GM12878 (cell line): ENCODE measurements at regions not wholly inside any gene's neighbourhood (a gene's known extent, or its start where the extent isn't known, plus 50 kb on each side); places are given as distances from the start of the nearest gene placed in this dataset.

ENCODE experiments used
- FOS ChIP-seq: IDR thresholded peaks from 3 replicates; pipeline ENCODE4 v1.6.1; 2011; ENCODE audit warnings: borderline replicate concordance; ENCODE audit not compliant: insufficient read length; ENCODE audit errors: extremely low read depth
- POLR2A ChIP-seq: IDR thresholded peaks from 2 replicates; pipeline ENCODE4 v1.6.1; 2011; ENCODE audit warnings: low read depth, mild to moderate bottlenecking, low read length
- SPI1 ChIP-seq: IDR thresholded peaks from 2 replicates; pipeline ENCODE4 v1.6.1; 2011; ENCODE audit warnings: low read depth, mild to moderate bottlenecking, low read length, moderate library complexity, borderline replicate concordance; ENCODE audit not compliant: insufficient read depth
- TF ChIP-seq, protein P1 (sequence below), 3 experiments: IDR thresholded peaks in 2 of 3; conservative IDR thresholded peaks in 1 of 3; 2 replicates each; pipeline ENCODE4 v1.5.1; 2011; ENCODE audit warnings: low read depth in 3 of 3, low read length in 3 of 3, mild to moderate bottlenecking in 3 of 3, control low read depth in 2 of 3, moderate library complexity in 2 of 3, inconsistent platforms in 1 of 3, mixed read lengths in 1 of 3; ENCODE audit not compliant: control insufficient read depth in 2 of 3, insufficient read depth in 1 of 3; ENCODE audit errors: extremely low read depth in 1 of 3
- TF ChIP-seq, protein P2 (sequence below): IDR thresholded peaks from 2 replicates; pipeline ENCODE4 v1.6.1; 2012; ENCODE audit warnings: mild to moderate bottlenecking, low read depth, low read length

DNA sequence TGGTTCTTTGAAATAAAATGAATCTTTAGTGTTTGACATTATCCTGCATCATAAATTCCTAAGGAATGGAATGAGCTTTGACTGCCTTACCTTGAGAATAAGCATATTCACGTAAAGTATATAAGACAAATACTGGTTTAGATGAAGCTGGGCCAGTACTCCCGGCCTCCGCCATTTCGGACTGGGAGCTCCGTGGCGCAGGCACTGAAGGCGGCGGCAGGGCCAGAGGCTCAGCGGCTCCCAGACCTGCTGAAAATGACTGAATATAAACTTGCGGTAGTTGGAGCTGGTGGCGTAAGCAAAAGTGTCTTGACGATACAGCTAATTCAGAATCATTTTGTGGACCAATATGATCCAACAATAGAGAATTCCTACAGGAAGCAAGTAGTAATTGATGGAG lies 76.2 kb upstream of the FAM83B start:
- TF ChIP-seq FOS (no peak), POLR2A (no peak), SPI1 (no peak)
- TF ChIP-seq, protein P1, sequence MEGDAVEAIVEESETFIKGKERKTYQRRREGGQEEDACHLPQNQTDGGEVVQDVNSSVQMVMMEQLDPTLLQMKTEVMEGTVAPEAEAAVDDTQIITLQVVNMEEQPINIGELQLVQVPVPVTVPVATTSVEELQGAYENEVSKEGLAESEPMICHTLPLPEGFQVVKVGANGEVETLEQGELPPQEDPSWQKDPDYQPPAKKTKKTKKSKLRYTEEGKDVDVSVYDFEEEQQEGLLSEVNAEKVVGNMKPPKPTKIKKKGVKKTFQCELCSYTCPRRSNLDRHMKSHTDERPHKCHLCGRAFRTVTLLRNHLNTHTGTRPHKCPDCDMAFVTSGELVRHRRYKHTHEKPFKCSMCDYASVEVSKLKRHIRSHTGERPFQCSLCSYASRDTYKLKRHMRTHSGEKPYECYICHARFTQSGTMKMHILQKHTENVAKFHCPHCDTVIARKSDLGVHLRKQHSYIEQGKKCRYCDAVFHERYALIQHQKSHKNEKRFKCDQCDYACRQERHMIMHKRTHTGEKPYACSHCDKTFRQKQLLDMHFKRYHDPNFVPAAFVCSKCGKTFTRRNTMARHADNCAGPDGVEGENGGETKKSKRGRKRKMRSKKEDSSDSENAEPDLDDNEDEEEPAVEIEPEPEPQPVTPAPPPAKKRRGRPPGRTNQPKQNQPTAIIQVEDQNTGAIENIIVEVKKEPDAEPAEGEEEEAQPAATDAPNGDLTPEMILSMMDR (IDR thresholded peaks at IDR 0.05 in 2 of 3, conservative IDR thresholded peaks at IDR 0.05 in 1 of 3; ENCODE audit: control insufficient read depth in 2 of 3, extremely low read depth in 1 of 3, insufficient read depth in 1 of 3, low read depth in 3 of 3, low read length in 3 of 3): no peak
- TF ChIP-seq, protein P2, sequence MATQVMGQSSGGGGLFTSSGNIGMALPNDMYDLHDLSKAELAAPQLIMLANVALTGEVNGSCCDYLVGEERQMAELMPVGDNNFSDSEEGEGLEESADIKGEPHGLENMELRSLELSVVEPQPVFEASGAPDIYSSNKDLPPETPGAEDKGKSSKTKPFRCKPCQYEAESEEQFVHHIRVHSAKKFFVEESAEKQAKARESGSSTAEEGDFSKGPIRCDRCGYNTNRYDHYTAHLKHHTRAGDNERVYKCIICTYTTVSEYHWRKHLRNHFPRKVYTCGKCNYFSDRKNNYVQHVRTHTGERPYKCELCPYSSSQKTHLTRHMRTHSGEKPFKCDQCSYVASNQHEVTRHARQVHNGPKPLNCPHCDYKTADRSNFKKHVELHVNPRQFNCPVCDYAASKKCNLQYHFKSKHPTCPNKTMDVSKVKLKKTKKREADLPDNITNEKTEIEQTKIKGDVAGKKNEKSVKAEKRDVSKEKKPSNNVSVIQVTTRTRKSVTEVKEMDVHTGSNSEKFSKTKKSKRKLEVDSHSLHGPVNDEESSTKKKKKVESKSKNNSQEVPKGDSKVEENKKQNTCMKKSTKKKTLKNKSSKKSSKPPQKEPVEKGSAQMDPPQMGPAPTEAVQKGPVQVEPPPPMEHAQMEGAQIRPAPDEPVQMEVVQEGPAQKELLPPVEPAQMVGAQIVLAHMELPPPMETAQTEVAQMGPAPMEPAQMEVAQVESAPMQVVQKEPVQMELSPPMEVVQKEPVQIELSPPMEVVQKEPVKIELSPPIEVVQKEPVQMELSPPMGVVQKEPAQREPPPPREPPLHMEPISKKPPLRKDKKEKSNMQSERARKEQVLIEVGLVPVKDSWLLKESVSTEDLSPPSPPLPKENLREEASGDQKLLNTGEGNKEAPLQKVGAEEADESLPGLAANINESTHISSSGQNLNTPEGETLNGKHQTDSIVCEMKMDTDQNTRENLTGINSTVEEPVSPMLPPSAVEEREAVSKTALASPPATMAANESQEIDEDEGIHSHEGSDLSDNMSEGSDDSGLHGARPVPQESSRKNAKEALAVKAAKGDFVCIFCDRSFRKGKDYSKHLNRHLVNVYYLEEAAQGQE: no peak
